ENCODE measurements at regions not wholly inside any gene's neighbourhood (a gene's known extent, or its start where the extent isn't known, plus 50 kb on each side); places are given as distances from the start of the nearest gene placed in this dataset.

- TF ChIP-seq CTCF (IDR thresholded peaks at IDR 0.05; ENCODE audit: poor library complexity) (no peak), EZH2 (IDR thresholded peaks at IDR 0.05; ENCODE audit: borderline replicate concordance) (no peak)
Observed at GRCh38 chr10:37700886-37701780, 156.3 kb downstream of the ZNF248 start.

Measured in hepatocyte (in vitro differentiated cells).